HCT116 (cell line): ENCODE measurements at regions not wholly inside any gene's neighbourhood (a gene's known extent, or its start where the extent isn't known, plus 50 kb on each side); places are given as distances from the start of the nearest gene placed in this dataset.

Source experiments
- ATAC-seq: fragments of 200-7000 bp; cut with Tn5 transposase; 2 replicates; pipeline ENCODE4 v1.9.1; 2020; ENCODE audit warnings: mild to moderate bottlenecking, moderate library complexity
- BruUV-seq: library from RNA; stranded (reverse); fragments of 400-500 nt; replicated peaks from 2 replicates; lab custom pipeline; 2021; lab: Mats Ljungman, UMichigan
- CTCF ChIA-PET: fragments of 300-600 bp; sonication (Branson Sonifier 250); formaldehyde crosslinking; loops from one replicate; lab custom pipeline; 2021; ENCODE audit warnings: antibody characterized with exemption; lab: Charles Lee
- POLR2A ChIA-PET: fragments of 300-600, 350-600 bp; sonication (Branson Sonifier 250); formaldehyde crosslinking; loops from one replicate; lab custom pipeline; 2021; ENCODE audit warnings: antibody characterized with exemption; lab: Charles Lee
- RAD21 ChIA-PET, 2 experiments: fragments of 300-600 bp; sonication (Branson Sonifier 250); formaldehyde crosslinking; loops; one replicate each; lab custom pipeline; 2023; ENCODE audit warnings: low total read pairs in 2 of 2; ENCODE audit not compliant: uncharacterized antibody in 2 of 2, unreplicated experiment in 2 of 2, low non-redundant PET in 1 of 2; lab: Charles Lee
- DNase-seq: peaks from one replicate; pipeline ENCODE4 v3.0.0-alpha.2; 2010; ENCODE audit warnings: low read depth, low spot score
- H2AFZ ChIP-seq: fragments of 200-600 bp; shearing (Covaris generic), sonication (generic); 2 replicates; pipeline ENCODE4 v1.6.1; 2017; ENCODE audit warnings: low read depth, mixed run types, mixed read lengths, antibody characterized with exemption, low read length; ENCODE audit not compliant: poor library complexity, severe bottlenecking
- H3K27ac ChIP-seq: 2 replicates; pipeline ENCODE4 v1.5.1; 2012; ENCODE audit warnings: low read depth, low read length
- H3K27me3 ChIP-seq: fragments of 200-600 bp; sonication (generic); 2 replicates; pipeline ENCODE4 v1.6.1; 2016; ENCODE audit warnings: mixed run types, low read length, mixed read lengths; ENCODE audit not compliant: insufficient read depth
- H3K36me3 ChIP-seq, 2 experiments: fragments of 200-500 bp in 1 of 2; fragments of 200-600 bp in 1 of 2; sonication (Bioruptor generic) in 1 of 2; sonication (generic) in 1 of 2; 2 replicates each; pipeline versions ENCODE4 v1.5.1 to v1.6.1; 2014 to 2016; ENCODE audit warnings: low read length in 2 of 2, inconsistent platforms in 1 of 2, mixed read lengths in 1 of 2, mixed run types in 1 of 2; ENCODE audit not compliant: insufficient read depth in 2 of 2, control insufficient read depth in 1 of 2
- H3K4me1 ChIP-seq, 2 experiments: fragments of 200-600 bp in 1 of 2; sonication (generic) in 1 of 2; 2 replicates each; pipeline versions ENCODE4 v1.5.1 to v1.6.1; 2012 to 2017; ENCODE audit warnings: low read length in 2 of 2, inconsistent platforms in 1 of 2, mild to moderate bottlenecking in 1 of 2, mixed read lengths in 1 of 2, mixed run types in 1 of 2, moderate library complexity in 1 of 2; ENCODE audit not compliant: insufficient read depth in 2 of 2, control insufficient read depth in 1 of 2
- H3K4me2 ChIP-seq: fragments of 200-600 bp; sonication (generic); 2 replicates; pipeline ENCODE4 v1.6.1; 2017; ENCODE audit warnings: mixed run types, low read length, mixed read lengths
- H3K4me3 ChIP-seq, 2 experiments: fragments of 200-600 bp in 1 of 2; sonication (generic) in 1 of 2; replicated peaks in 1 of 2; 2 replicates each; pipeline ENCODE4 v1.5.1; 2011 to 2016; ENCODE audit warnings: low read length in 2 of 2, control low read depth in 1 of 2, low read depth in 1 of 2, mild to moderate bottlenecking in 1 of 2, mixed read lengths in 1 of 2, mixed run types in 1 of 2
- H3K79me2 ChIP-seq: fragments of 200-600 bp; sonication (generic); 2 replicates; pipeline ENCODE4 v1.6.1; 2017; ENCODE audit warnings: mild to moderate bottlenecking, mixed run types, low read length, moderate library complexity, mixed read lengths; ENCODE audit not compliant: insufficient read depth
- H3K9ac ChIP-seq: fragments of 200-600 bp; sonication (generic); 2 replicates; pipeline ENCODE4 v1.6.1; 2016; ENCODE audit warnings: low read length, mixed read lengths
- H3K9me2 ChIP-seq: fragments of 200-600 bp; sonication (generic), shearing (Covaris generic); 2 replicates; pipeline ENCODE4 v1.6.1; 2017; ENCODE audit warnings: mixed run types, mild to moderate bottlenecking, moderate library complexity; ENCODE audit not compliant: insufficient read depth
- H3K9me3 ChIP-seq, 2 experiments: fragments of 200-500 bp in 1 of 2; fragments of 200-600 bp in 1 of 2; sonication (Bioruptor generic) in 1 of 2; sonication (generic) in 1 of 2; 2 replicates each; pipeline ENCODE4 v1.6.1; 2014 to 2017; ENCODE audit warnings: low read length in 2 of 2, mixed read lengths in 2 of 2, inconsistent platforms in 1 of 2, low read depth in 1 of 2, mild to moderate bottlenecking in 1 of 2, mixed run types in 1 of 2, moderate library complexity in 1 of 2; ENCODE audit not compliant: control insufficient read depth in 1 of 2, insufficient read depth in 1 of 2
- H4K20me1 ChIP-seq: fragments of 200-600 bp; sonication (generic), shearing (Covaris generic); 2 replicates; pipeline ENCODE4 v1.6.1; 2017; ENCODE audit warnings: mixed run types, mild to moderate bottlenecking, moderate library complexity; ENCODE audit not compliant: insufficient read depth
- CEBPB ChIP-seq: IDR thresholded peaks from 2 replicates; pipeline ENCODE4 v1.6.1; 2012; ENCODE audit warnings: low read depth
- EGR1 ChIP-seq: IDR thresholded peaks from 2 replicates; pipeline ENCODE4 v1.6.1; 2012; ENCODE audit warnings: low read depth
- ELF1 ChIP-seq: IDR thresholded peaks from 2 replicates; pipeline ENCODE4 v1.6.1; 2012; ENCODE audit warnings: low read depth, borderline replicate concordance
- EZH2 ChIP-seq: fragments of 200-600 bp; sonication (generic); IDR thresholded peaks from 2 replicates; pipeline ENCODE4 v1.6.1; 2017; ENCODE audit warnings: antibody characterized with exemption, mixed run types
- POLR2A ChIP-seq: IDR thresholded peaks from 2 replicates; pipeline ENCODE4 v1.7.0; 2011; ENCODE audit warnings: borderline replicate concordance; ENCODE audit not compliant: insufficient read depth, insufficient read length; ENCODE audit errors: extremely low read depth
- POLR2AphosphoS5 ChIP-seq: IDR thresholded peaks from 2 replicates; pipeline ENCODE4 v1.6.1; 2011; ENCODE audit warnings: mild to moderate bottlenecking, low read depth, low read length, moderate library complexity
- RAD21 ChIP-seq: IDR thresholded peaks from 2 replicates; pipeline ENCODE4 v1.6.1; 2012; ENCODE audit warnings: low read depth, mild to moderate bottlenecking
- SIN3A ChIP-seq: IDR thresholded peaks from 2 replicates; pipeline ENCODE4 v1.6.1; 2012; ENCODE audit warnings: low read depth
- SRF ChIP-seq: IDR thresholded peaks from 2 replicates; pipeline ENCODE4 v1.6.1; 2012; ENCODE audit warnings: low read depth
- TCF7L2 ChIP-seq: IDR thresholded peaks from 2 replicates; pipeline ENCODE4 v1.7.0; 2011; ENCODE audit warnings: borderline replicate concordance, inconsistent platforms; ENCODE audit not compliant: insufficient read depth, insufficient read length; ENCODE audit errors: extremely low read depth
- YY1 ChIP-seq: IDR thresholded peaks from 2 replicates; pipeline ENCODE4 v1.6.1; 2011; ENCODE audit warnings: low read length, low read depth, moderate library complexity, mild to moderate bottlenecking; ENCODE audit not compliant: insufficient replicate concordance; ENCODE audit errors: extremely low read depth
- ZFX ChIP-seq: fragments of 450-650 bp; IDR thresholded peaks from 2 replicates; pipeline ENCODE4 v1.6.1; 2017
- ZNF274 ChIP-seq: fragments of 200-500 bp; sonication (Bioruptor generic); IDR thresholded peaks from 2 replicates; pipeline ENCODE4 v1.6.1; 2014; ENCODE audit warnings: mild to moderate bottlenecking, low read depth, low read length, inconsistent platforms
- intact Hi-C: fragments of 100-400 bp; cut with micrococcal nuclease; formaldehyde crosslinking; loops from 2 replicates; pipeline ENCODE4 v1.10.0; 2022
- TF ChIP-seq, protein P1 (sequence below): IDR thresholded peaks from 2 replicates; pipeline ENCODE4 v1.6.1; 2012; ENCODE audit warnings: low read depth
- TF ChIP-seq, protein P2 (sequence below): IDR thresholded peaks from 2 replicates; pipeline ENCODE4 v1.6.1; 2011; ENCODE audit warnings: mild to moderate bottlenecking, low read length, moderate library complexity; ENCODE audit not compliant: insufficient replicate concordance; ENCODE audit errors: extremely low read depth
- TF ChIP-seq, protein P3 (sequence below): IDR thresholded peaks from 2 replicates; pipeline ENCODE4 v1.6.1; 2012
- TF ChIP-seq, protein P4 (sequence below), 3 experiments: fragments of 200-600 bp in 1 of 3; sonication (generic) in 1 of 3; IDR thresholded peaks in 2 of 3; conservative IDR thresholded peaks in 1 of 3; 2 replicates each; pipeline ENCODE4 v1.5.1; 2012 to 2017; ENCODE audit warnings: low read depth in 2 of 3, low read length in 2 of 3, antibody characterized with exemption in 1 of 3, borderline replicate concordance in 1 of 3, control low read depth in 1 of 3, mild to moderate bottlenecking in 1 of 3, mixed read lengths in 1 of 3, mixed run types in 1 of 3, moderate library complexity in 1 of 3; ENCODE audit not compliant: insufficient read depth in 1 of 3

DNA sequence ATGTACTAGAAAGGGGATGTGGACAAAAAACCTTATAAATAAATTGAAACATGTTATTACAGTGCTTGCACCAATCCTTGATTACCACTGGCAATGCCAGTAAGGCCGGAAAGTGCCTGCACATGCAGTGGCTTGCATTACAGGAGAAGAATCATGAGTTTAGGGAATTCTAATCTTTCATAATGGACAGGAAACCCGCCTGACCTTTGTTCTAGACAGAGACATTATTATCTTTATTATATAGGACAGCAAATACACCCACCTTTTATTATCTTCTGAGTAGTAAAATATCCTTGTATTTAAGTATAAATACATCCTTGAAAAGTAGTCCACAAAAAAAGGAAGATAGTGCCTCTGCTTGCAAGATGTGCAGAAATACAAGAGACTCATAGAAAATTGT lies 379.9 kb upstream of the LCORL start:
- Histone ChIP-seq H3K4me2 (no peak overlapping the region), H3K79me2 (no peaks in the 10 kb centered on the region), H3K9me2 (no peaks in the 10 kb centered on the region), H4K20me1 (no peaks in the 10 kb centered on the region), H3K36me3 (no peaks in the 10 kb centered on the region), H3K27me3 (peaks cover 6% of the 10 kb centered on the region; the same call in 1 of the 2 replicates)
- intact Hi-C loops: no loop called here
- no peak for DNase-seq
- no peak for ATAC-seq
- ChIA-PET RAD21 (no interaction called here), CTCF (no interaction called here), POLR2A (no interaction called here)
- no TSS peak for BruUV-seq
- TF ChIP-seq RAD21 (no peak), ZNF274 (no peak), EGR1 (no peak), TCF7L2 (no peak), CEBPB (no peak), SRF (no peak), SIN3A (no peak), ZFX (no peak), POLR2AphosphoS5 (no peak), POLR2A (no peak), ELF1 (no peak), EZH2 (no peak), YY1 (no peak)
- TF ChIP-seq, protein P1, sequence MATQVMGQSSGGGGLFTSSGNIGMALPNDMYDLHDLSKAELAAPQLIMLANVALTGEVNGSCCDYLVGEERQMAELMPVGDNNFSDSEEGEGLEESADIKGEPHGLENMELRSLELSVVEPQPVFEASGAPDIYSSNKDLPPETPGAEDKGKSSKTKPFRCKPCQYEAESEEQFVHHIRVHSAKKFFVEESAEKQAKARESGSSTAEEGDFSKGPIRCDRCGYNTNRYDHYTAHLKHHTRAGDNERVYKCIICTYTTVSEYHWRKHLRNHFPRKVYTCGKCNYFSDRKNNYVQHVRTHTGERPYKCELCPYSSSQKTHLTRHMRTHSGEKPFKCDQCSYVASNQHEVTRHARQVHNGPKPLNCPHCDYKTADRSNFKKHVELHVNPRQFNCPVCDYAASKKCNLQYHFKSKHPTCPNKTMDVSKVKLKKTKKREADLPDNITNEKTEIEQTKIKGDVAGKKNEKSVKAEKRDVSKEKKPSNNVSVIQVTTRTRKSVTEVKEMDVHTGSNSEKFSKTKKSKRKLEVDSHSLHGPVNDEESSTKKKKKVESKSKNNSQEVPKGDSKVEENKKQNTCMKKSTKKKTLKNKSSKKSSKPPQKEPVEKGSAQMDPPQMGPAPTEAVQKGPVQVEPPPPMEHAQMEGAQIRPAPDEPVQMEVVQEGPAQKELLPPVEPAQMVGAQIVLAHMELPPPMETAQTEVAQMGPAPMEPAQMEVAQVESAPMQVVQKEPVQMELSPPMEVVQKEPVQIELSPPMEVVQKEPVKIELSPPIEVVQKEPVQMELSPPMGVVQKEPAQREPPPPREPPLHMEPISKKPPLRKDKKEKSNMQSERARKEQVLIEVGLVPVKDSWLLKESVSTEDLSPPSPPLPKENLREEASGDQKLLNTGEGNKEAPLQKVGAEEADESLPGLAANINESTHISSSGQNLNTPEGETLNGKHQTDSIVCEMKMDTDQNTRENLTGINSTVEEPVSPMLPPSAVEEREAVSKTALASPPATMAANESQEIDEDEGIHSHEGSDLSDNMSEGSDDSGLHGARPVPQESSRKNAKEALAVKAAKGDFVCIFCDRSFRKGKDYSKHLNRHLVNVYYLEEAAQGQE: no peak
- TF ChIP-seq, protein P2, sequence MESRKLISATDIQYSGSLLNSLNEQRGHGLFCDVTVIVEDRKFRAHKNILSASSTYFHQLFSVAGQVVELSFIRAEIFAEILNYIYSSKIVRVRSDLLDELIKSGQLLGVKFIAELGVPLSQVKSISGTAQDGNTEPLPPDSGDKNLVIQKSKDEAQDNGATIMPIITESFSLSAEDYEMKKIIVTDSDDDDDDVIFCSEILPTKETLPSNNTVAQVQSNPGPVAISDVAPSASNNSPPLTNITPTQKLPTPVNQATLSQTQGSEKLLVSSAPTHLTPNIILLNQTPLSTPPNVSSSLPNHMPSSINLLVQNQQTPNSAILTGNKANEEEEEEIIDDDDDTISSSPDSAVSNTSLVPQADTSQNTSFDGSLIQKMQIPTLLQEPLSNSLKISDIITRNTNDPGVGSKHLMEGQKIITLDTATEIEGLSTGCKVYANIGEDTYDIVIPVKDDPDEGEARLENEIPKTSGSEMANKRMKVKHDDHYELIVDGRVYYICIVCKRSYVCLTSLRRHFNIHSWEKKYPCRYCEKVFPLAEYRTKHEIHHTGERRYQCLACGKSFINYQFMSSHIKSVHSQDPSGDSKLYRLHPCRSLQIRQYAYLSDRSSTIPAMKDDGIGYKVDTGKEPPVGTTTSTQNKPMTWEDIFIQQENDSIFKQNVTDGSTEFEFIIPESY: no peak
- TF ChIP-seq, protein P3, sequence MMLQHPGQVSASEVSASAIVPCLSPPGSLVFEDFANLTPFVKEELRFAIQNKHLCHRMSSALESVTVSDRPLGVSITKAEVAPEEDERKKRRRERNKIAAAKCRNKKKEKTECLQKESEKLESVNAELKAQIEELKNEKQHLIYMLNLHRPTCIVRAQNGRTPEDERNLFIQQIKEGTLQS: no peak
- TF ChIP-seq, protein P4, sequence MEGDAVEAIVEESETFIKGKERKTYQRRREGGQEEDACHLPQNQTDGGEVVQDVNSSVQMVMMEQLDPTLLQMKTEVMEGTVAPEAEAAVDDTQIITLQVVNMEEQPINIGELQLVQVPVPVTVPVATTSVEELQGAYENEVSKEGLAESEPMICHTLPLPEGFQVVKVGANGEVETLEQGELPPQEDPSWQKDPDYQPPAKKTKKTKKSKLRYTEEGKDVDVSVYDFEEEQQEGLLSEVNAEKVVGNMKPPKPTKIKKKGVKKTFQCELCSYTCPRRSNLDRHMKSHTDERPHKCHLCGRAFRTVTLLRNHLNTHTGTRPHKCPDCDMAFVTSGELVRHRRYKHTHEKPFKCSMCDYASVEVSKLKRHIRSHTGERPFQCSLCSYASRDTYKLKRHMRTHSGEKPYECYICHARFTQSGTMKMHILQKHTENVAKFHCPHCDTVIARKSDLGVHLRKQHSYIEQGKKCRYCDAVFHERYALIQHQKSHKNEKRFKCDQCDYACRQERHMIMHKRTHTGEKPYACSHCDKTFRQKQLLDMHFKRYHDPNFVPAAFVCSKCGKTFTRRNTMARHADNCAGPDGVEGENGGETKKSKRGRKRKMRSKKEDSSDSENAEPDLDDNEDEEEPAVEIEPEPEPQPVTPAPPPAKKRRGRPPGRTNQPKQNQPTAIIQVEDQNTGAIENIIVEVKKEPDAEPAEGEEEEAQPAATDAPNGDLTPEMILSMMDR (IDR thresholded peaks at IDR 0.05 in 2 of 3, conservative IDR thresholded peaks at IDR 0.05 in 1 of 3; ENCODE audit: borderline replicate concordance in 1 of 3, insufficient read depth in 1 of 3, low read depth in 2 of 3, low read length in 2 of 3): no peak
- TF ChIP-seq, all 23 proteins: peak for 0
- Histone ChIP-seq H2AFZ (no peak overlapping the region), H3K9me3 (no peaks in the 10 kb centered on the region), H3K27ac (no peak overlapping the region), H3K4me3 (no peak overlapping the region), H3K9ac (no peak overlapping the region), H3K4me1 (no peaks in the 10 kb centered on the region)
